ENCODE measurements at regions not wholly inside any gene's neighbourhood (a gene's known extent, or its start where the extent isn't known, plus 50 kb on each side); places are given as distances from the start of the nearest gene placed in this dataset.

DNA sequence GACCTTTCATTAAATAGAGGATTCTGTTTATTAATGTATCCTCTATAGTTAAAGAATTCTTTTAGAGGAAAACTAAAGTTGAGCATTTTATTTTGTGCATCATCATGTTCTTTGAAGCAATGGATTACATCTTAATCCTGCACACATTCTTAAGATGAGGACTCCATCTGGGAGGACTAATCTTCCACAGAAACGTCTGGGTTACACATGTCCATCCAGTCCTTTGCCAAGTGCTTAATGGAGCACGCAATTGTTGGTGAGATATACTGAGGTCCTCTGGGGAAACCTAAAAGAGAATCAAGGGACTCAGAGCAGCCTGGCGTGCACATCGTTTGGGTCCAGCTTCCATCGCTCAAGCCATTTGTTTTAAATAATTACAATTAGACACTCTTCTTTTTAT lies 115.1 kb upstream of the SFRP2 start:
- Histone ChIP-seq H3K4me2 (ENCODE audit: control insufficient read depth, insufficient read depth) (no peak overlapping the region), H3K4me1 (ENCODE audit: control insufficient read depth, insufficient read depth, low read length) (no peaks in the 10 kb centered on the region), H3K9ac (ENCODE audit: control insufficient read depth, insufficient read depth, low read length) (no peak overlapping the region), H2AFZ (ENCODE audit: control insufficient read depth, low read depth, low read length) (no peak overlapping the region), H3K27me3 (replicated peaks in 1 of 2; ENCODE audit: control insufficient read depth in 2 of 2, insufficient read depth in 2 of 2, low read length in 1 of 2) (no peaks in the 10 kb centered on the region), H4K20me1 (ENCODE audit: control insufficient read depth, insufficient read depth) (no peaks in the 10 kb centered on the region), H3K27ac (ENCODE audit: control insufficient read depth, insufficient read depth) (no peak overlapping the region), H3K79me2 (ENCODE audit: control insufficient read depth, insufficient read depth, low read length) (no peaks in the 10 kb centered on the region), H3K36me3 (ENCODE audit: control insufficient read depth in 2 of 2, insufficient read depth in 2 of 2, low read length in 1 of 2) (no peaks in the 10 kb centered on the region), H3K9me3 (replicated peaks; ENCODE audit: control insufficient read depth, insufficient read depth, low read length) (no peaks in the 10 kb centered on the region), H3K4me3 (no peak overlapping the region)
- in situ Hi-C loops (cut with MboI), result no loop called here
- ChIA-PET RAD21 (ENCODE audit: unreplicated experiment) (no interaction called here), SMC1A (ENCODE audit: uncharacterized antibody, unreplicated experiment) (no interaction called here), CTCF (no interaction called here), POLR2A (no interaction called here)
- intact Hi-C loops (cut with micrococcal nuclease; ENCODE audit: unreplicated experiment), result no loop called here
- TF ChIP-seq CBFB (IDR thresholded peaks at IDR 0.05; ENCODE audit: low read depth) (no peak), ZNF274 (IDR thresholded peaks at IDR 0.05; ENCODE audit: insufficient read depth, insufficient read length) (no peak), ZBED1 (IDR thresholded peaks at IDR 0.05; ENCODE audit: borderline replicate concordance) (no peak)
- TF ChIP-seq, protein P1, sequence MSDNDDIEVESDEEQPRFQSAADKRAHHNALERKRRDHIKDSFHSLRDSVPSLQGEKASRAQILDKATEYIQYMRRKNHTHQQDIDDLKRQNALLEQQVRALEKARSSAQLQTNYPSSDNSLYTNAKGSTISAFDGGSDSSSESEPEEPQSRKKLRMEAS (IDR thresholded peaks at IDR 0.05; ENCODE audit: low read depth, low read length), result no peak
- DNase-seq (ENCODE audit: low read depth, low spot score) (no peak), FAIRE-seq (no peak), ATAC-seq (no peak)
- no TSS peak for BruUV-seq (replicated peaks)
- WGBS (ENCODE audit: insufficient coverage, insufficient replicate concordance, low lambda C conversion rate, missing lambda C conversion rate), result 39% methylated on average over 5 of the region's 5 CpGs

DNA sequence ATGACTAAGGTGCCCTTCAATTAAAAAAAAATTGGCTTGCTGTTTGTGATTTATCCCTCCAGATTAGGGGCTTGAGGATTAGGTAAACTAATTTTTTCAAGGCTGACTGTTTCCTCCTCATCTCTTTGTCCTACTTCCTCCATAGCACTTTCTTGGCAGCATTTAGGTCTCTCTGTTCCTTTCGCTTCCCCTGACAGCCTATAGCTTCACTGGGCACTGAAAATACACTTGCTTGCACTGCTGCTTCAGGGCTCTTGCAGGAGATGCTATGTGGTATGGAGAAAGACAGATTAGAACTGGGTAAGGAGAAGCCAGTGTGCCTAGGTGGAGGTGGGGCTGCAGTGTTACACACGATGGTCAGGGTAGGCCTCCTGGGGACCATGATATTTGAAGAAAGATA lies 112.3 kb upstream of the SFRP2 start:
- Histone ChIP-seq H3K4me1 (ENCODE audit: control insufficient read depth, insufficient read depth, low read length) (no peaks in the 10 kb centered on the region), H3K27me3 (replicated peaks in 1 of 2; ENCODE audit: control insufficient read depth in 2 of 2, insufficient read depth in 2 of 2, low read length in 1 of 2) (no peaks in the 10 kb centered on the region; a peak in 1 of 4 replicates), H3K36me3 (ENCODE audit: control insufficient read depth in 2 of 2, insufficient read depth in 2 of 2, low read length in 1 of 2) (no peaks in the 10 kb centered on the region), H4K20me1 (ENCODE audit: control insufficient read depth, insufficient read depth) (no peaks in the 10 kb centered on the region), H3K27ac (ENCODE audit: control insufficient read depth, insufficient read depth) (no peak overlapping the region), H3K9me3 (replicated peaks; ENCODE audit: control insufficient read depth, insufficient read depth, low read length) (no peaks in the 10 kb centered on the region), H3K9ac (ENCODE audit: control insufficient read depth, insufficient read depth, low read length) (no peak overlapping the region), H3K79me2 (ENCODE audit: control insufficient read depth, insufficient read depth, low read length) (no peaks in the 10 kb centered on the region), H3K4me2 (ENCODE audit: control insufficient read depth, insufficient read depth) (no peak overlapping the region), H2AFZ (ENCODE audit: control insufficient read depth, low read depth, low read length) (no peak overlapping the region), H3K4me3 (no peak overlapping the region)
- DNase-seq (ENCODE audit: low read depth, low spot score) (no peak), FAIRE-seq (no peak), ATAC-seq (no peak)
- ChIA-PET SMC1A (ENCODE audit: uncharacterized antibody, unreplicated experiment) (no interaction called here), RAD21 (ENCODE audit: unreplicated experiment) (no interaction called here), CTCF (no interaction called here), POLR2A (no interaction called here)
- no TSS peak for BruUV-seq (replicated peaks)
- TF ChIP-seq RELA (IDR thresholded peaks at IDR 0.05; ENCODE audit: borderline replicate concordance, partially characterized antibody) (no peak), NR2F1 (conservative IDR thresholded peaks at IDR 0.05) (no peak), YY1 (IDR thresholded peaks at IDR 0.05; ENCODE audit: low read depth, low read length) (no peak)
- TF ChIP-seq, protein P2, sequence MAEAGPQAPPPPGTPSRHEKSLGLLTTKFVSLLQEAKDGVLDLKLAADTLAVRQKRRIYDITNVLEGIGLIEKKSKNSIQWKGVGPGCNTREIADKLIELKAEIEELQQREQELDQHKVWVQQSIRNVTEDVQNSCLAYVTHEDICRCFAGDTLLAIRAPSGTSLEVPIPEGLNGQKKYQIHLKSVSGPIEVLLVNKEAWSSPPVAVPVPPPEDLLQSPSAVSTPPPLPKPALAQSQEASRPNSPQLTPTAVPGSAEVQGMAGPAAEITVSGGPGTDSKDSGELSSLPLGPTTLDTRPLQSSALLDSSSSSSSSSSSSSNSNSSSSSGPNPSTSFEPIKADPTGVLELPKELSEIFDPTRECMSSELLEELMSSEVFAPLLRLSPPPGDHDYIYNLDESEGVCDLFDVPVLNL (IDR thresholded peaks at IDR 0.05; ENCODE audit: low read depth, low read length), result no peak
- intact Hi-C loops (cut with micrococcal nuclease; ENCODE audit: unreplicated experiment), result no loop called here
- in situ Hi-C loops (cut with MboI), result no loop called here
- WGBS (ENCODE audit: insufficient coverage, insufficient replicate concordance, low lambda C conversion rate, missing lambda C conversion rate), result 0% methylated on average over 2 of the region's 2 CpGs
